SK-N-SH (cell line): ENCODE measurements at regions not wholly inside any gene's neighbourhood (a gene's known extent, or its start where the extent isn't known, plus 50 kb on each side); places are given as distances from the start of the nearest gene placed in this dataset.

Experiments used
- CTCF ChIA-PET: fragments of 300-600, 350-600 bp; formaldehyde crosslinking; extraction: SDS; loops from one replicate; lab custom pipeline; 2021; lab: Yijun Ruan, JAX
- POLR2A ChIA-PET: fragments of 350-600 bp; sonication (Branson Sonifier 250); formaldehyde crosslinking; extraction: SDS; loops from one replicate; lab custom pipeline; 2020; ENCODE audit warnings: antibody characterized with exemption, inconsistent platforms; lab: Yijun Ruan, JAX
- DNase-seq: peaks from one replicate; pipeline ENCODE4 v3.0.0; 2012
- H2AFZ ChIP-seq: fragments of 200-600 bp; sonication (generic); 2 replicates; pipeline ENCODE4 v1.8.1; 2016; ENCODE audit warnings: antibody characterized with exemption, mild to moderate bottlenecking, low read depth
- H3F3A ChIP-seq: fragments of 200-600 bp; sonication (generic); replicated peaks from 2 replicates; pipeline ENCODE3; 2016; ENCODE audit warnings: antibody characterized with exemption, mild to moderate bottlenecking; ENCODE audit not compliant: insufficient read depth
- H3K27ac ChIP-seq, 2 experiments: fragments of 200-500 bp in 1 of 2; fragments of 200-600 bp in 1 of 2; sonication (Bioruptor generic) in 1 of 2; sonication (generic), shearing (Covaris generic) in 1 of 2; 2 replicates each; pipeline versions ENCODE4 v1.5.1 to v1.6.1; 2014 to 2016; ENCODE audit warnings: low read depth in 2 of 2, inconsistent platforms in 1 of 2, low read length in 1 of 2, mild to moderate bottlenecking in 1 of 2, mixed read lengths in 1 of 2
- H3K27me3 ChIP-seq: fragments of 200-600 bp; sonication (generic), shearing (Covaris generic); 2 replicates; pipeline ENCODE4 v1.6.1; 2016; ENCODE audit warnings: mixed run types; ENCODE audit not compliant: insufficient read depth
- H3K36me3 ChIP-seq, 2 experiments: fragments of 200-500 bp in 1 of 2; fragments of 200-600 bp in 1 of 2; sonication (Bioruptor generic) in 1 of 2; sonication (generic) in 1 of 2; replicated peaks in 1 of 2; 2 replicates each; pipeline versions ENCODE3 to v1.5.1; 2014 to 2016; ENCODE audit warnings: low read length in 1 of 2, mild to moderate bottlenecking in 1 of 2; ENCODE audit not compliant: insufficient read depth in 2 of 2, control insufficient read depth in 1 of 2
- H3K4me1 ChIP-seq, 2 experiments: fragments of 200-500 bp in 1 of 2; fragments of 200-600 bp in 1 of 2; sonication (Bioruptor generic) in 1 of 2; sonication (generic), shearing (Covaris generic) in 1 of 2; 2 replicates each; pipeline versions ENCODE4 v1.5.1 to v1.6.1; 2014 to 2016; ENCODE audit warnings: low read depth in 1 of 2, low read length in 1 of 2, mixed run types in 1 of 2; ENCODE audit not compliant: insufficient read depth in 2 of 2, control insufficient read depth in 1 of 2
- H3K4me2 ChIP-seq: fragments of 200-600 bp; sonication (generic), shearing (Covaris generic); 2 replicates; pipeline ENCODE4 v1.6.1; 2017; ENCODE audit warnings: mixed run types
- H3K4me3 ChIP-seq, 2 experiments: fragments of 200-500 bp in 1 of 2; fragments of 200-600 bp in 1 of 2; sonication (Bioruptor generic) in 1 of 2; sonication (generic), shearing (Covaris generic) in 1 of 2; 2 replicates each; pipeline versions ENCODE4 v1.5.1 to v1.8.1; 2014 to 2016; ENCODE audit warnings: low read depth in 2 of 2, inconsistent platforms in 1 of 2, low read length in 1 of 2, mild to moderate bottlenecking in 1 of 2, mixed read lengths in 1 of 2, moderate library complexity in 1 of 2
- H3K79me2 ChIP-seq: fragments of 200-600 bp; sonication (generic); 2 replicates; pipeline ENCODE4 v1.8.1; 2017; ENCODE audit warnings: mild to moderate bottlenecking; ENCODE audit not compliant: insufficient read depth
- H3K9ac ChIP-seq: fragments of 200-600 bp; sonication (generic); 2 replicates; pipeline ENCODE4 v1.6.1; 2017; ENCODE audit warnings: mixed run types
- H3K9me2 ChIP-seq: fragments of 200-600 bp; sonication (generic); 2 replicates; pipeline ENCODE4 v1.6.1; 2017; ENCODE audit warnings: mixed run types
- H3K9me3 ChIP-seq: fragments of 200-600 bp; sonication (generic); 2 replicates; pipeline ENCODE4 v1.6.1; 2017; ENCODE audit warnings: mixed run types, mild to moderate bottlenecking, moderate library complexity
- H4K20me1 ChIP-seq: fragments of 200-600 bp; sonication (generic); 2 replicates; pipeline ENCODE4 v1.6.1; 2017; ENCODE audit warnings: mild to moderate bottlenecking, mixed run types; ENCODE audit not compliant: insufficient read depth
- CTCF ChIP-seq: fragments of 200-600 bp; sonication (generic); IDR thresholded peaks from 2 replicates; pipeline ENCODE4 v1.6.1; 2017; ENCODE audit warnings: antibody characterized with exemption, mild to moderate bottlenecking, moderate library complexity
- EP300 ChIP-seq, 2 experiments: IDR thresholded peaks; 2 replicates each; pipeline versions ENCODE4 v1.4.0 to v1.6.1; 2012; ENCODE audit warnings: borderline replicate concordance in 1 of 2, low read depth in 1 of 2, low read length in 1 of 2
- EZH2phosphoT487 ChIP-seq: fragments of 200-600 bp; sonication (generic); IDR thresholded peaks from 2 replicates; pipeline ENCODE4 v1.6.1; 2017; ENCODE audit warnings: low read depth, mixed run types, mild to moderate bottlenecking, antibody characterized with exemption, moderate library complexity, borderline replicate concordance
- FOSL2 ChIP-seq: IDR thresholded peaks from 2 replicates; pipeline ENCODE4 v1.4.0; 2012; ENCODE audit warnings: low read depth, mild to moderate bottlenecking, moderate library complexity, borderline replicate concordance
- FOXJ3 ChIP-seq: sonication (generic); formaldehyde crosslinking; IDR thresholded peaks from 2 replicates; pipeline ENCODE4 v1.5.1; 2020; ENCODE audit warnings: mild to moderate bottlenecking, missing genetic modification reagents
- NRF1 ChIP-seq: IDR thresholded peaks from 2 replicates; pipeline ENCODE4 v1.6.1; 2012; ENCODE audit warnings: low read depth, mild to moderate bottlenecking, low read length
- REST ChIP-seq: IDR thresholded peaks from 2 replicates; pipeline ENCODE4 v1.6.1; 2012; ENCODE audit warnings: mild to moderate bottlenecking, low read depth, low read length, moderate library complexity
- RFX5 ChIP-seq: IDR thresholded peaks from 2 replicates; pipeline ENCODE4 v1.6.1; 2012; ENCODE audit warnings: mild to moderate bottlenecking, improper control_type of control experiment, low read length
- SMC3 ChIP-seq: IDR thresholded peaks from 2 replicates; pipeline ENCODE4 v1.6.1; 2012; ENCODE audit warnings: low read depth, low read length, improper control_type of control experiment
- TAF1 ChIP-seq: IDR thresholded peaks from 2 replicates; pipeline ENCODE4 v1.6.1; 2012; ENCODE audit warnings: low read depth, mild to moderate bottlenecking, low read length, moderate library complexity, borderline replicate concordance
- TCF12 ChIP-seq: IDR thresholded peaks from 2 replicates; pipeline ENCODE4 v1.4.0; 2012
- USF2 ChIP-seq: fragments of 150-350 bp; IDR thresholded peaks from 2 replicates; pipeline ENCODE4 v1.6.1; 2017; ENCODE audit warnings: antibody characterized with exemption, low read length, low read depth, borderline replicate concordance
- WGBS: methylation state at CpG from one replicate; pipeline ENCODE4 v1.1.6; 2017; ENCODE audit warnings: low lambda C conversion rate; 5-methylcytosine and 5-hydroxymethylcytosine counted together
- TF ChIP-seq, protein P1 (sequence below): IDR thresholded peaks from 2 replicates; pipeline ENCODE4; 2012
- TF ChIP-seq, protein P2 (sequence below): IDR thresholded peaks from 2 replicates; pipeline ENCODE4 v1.4.0; 2012; ENCODE audit warnings: low read depth, borderline replicate concordance

DNA sequence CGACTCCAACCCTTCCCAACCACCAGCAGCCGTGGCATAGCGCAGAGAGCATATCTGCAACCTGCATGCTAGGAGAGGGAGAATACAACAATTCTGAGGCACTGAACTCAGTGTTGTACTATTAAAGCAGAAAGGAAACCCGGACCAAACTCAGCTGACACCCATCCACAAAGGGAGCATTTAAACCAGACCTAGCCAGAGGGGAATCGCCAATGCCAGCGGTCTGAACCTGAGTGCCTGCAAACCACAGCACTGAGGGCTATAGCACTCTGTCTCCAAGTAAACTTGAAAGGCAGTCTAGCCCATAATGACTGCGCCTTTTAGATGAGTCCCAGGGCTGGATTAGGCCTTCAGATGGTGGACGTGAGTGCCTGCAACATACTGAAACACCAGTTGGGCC lies 494.4 kb upstream of the PTPRD start:
- Histone ChIP-seq H3K9me2 (no peaks in the 10 kb centered on the region), H3K27ac (no peak overlapping the region), H3K4me2 (no peak overlapping the region), H4K20me1 (no peaks in the 10 kb centered on the region), H3K36me3 (no peaks in the 10 kb centered on the region), H2AFZ (no peak overlapping the region), H3K9me3 (no peaks in the 10 kb centered on the region), H3F3A (no peaks in the 10 kb centered on the region), H3K79me2 (no peaks in the 10 kb centered on the region), H3K9ac (no peak overlapping the region), H3K27me3 (no peaks in the 10 kb centered on the region)
- WGBS = 15% methylated on average over 6 of the region's 8 CpGs
- no peak for DNase-seq
- POLR2A ChIA-PET = no interaction called here
- CTCF ChIA-PET = no interaction called here
- no peak for TF ChIP-seq FOSL2
- no peak for TF ChIP-seq EP300 (IDR thresholded peaks at IDR 0.05; ENCODE audit: borderline replicate concordance in 1 of 2, low read depth in 1 of 2, low read length in 1 of 2)
- TF ChIP-seq CTCF = no peak
- TF ChIP-seq, protein P1, sequence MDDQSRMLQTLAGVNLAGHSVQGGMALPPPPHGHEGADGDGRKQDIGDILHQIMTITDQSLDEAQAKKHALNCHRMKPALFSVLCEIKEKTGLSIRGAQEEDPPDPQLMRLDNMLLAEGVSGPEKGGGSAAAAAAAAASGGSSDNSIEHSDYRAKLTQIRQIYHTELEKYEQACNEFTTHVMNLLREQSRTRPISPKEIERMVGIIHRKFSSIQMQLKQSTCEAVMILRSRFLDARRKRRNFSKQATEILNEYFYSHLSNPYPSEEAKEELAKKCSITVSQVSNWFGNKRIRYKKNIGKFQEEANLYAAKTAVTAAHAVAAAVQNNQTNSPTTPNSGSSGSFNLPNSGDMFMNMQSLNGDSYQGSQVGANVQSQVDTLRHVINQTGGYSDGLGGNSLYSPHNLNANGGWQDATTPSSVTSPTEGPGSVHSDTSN = no peak
- TF ChIP-seq, protein P2, sequence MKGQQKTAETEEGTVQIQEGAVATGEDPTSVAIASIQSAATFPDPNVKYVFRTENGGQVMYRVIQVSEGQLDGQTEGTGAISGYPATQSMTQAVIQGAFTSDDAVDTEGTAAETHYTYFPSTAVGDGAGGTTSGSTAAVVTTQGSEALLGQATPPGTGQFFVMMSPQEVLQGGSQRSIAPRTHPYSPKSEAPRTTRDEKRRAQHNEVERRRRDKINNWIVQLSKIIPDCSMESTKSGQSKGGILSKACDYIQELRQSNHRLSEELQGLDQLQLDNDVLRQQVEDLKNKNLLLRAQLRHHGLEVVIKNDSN = no peak
- no peak for TF ChIP-seq FOXJ3 (CRISPR knock-in tag)
- TF ChIP-seq SMC3 = no peak
- no peak for TF ChIP-seq TAF1
- no peak for TF ChIP-seq EZH2phosphoT487
- TF ChIP-seq RFX5 = no peak
- TF ChIP-seq USF2 = no peak
- no peak for TF ChIP-seq TCF12
- no peak for TF ChIP-seq REST
- TF ChIP-seq NRF1 = no peak
- TF ChIP-seq, all 33 proteins: peak for 0
- no peak overlapping the region for H3K4me3 ChIP-seq
- no peaks in the 10 kb centered on the region for H3K4me1 ChIP-seq
